K562 (cell line): ENCODE measurements at regions not wholly inside any gene's neighbourhood (a gene's known extent, or its start where the extent isn't known, plus 50 kb on each side); places are given as distances from the start of the nearest gene placed in this dataset.
"Not testable (repeated sequence)": the region's sequence is repeated elsewhere in the genome, so short reads cannot be mapped to it uniquely, and the experiment has no call there.

Experiments used
- ATAC-seq: fragments of 200-7000 bp; cut with Tn5 transposase; 3 replicates; pipeline ENCODE4 v1.9.1; 2020; ENCODE audit warnings: moderate library complexity
- BruUV-seq: library from RNA; stranded (reverse); fragments of 400-500 nt; replicated peaks from 2 replicates; lab custom pipeline; 2021; lab: Mats Ljungman, UMichigan
- CTCF ChIA-PET: fragments of 300-600 bp; formaldehyde crosslinking; extraction: SDS; loops from one replicate; lab custom pipeline; 2021; ENCODE audit warnings: low intra/inter-chr PET ratio; lab: Yijun Ruan, JAX
- POLR2A ChIA-PET: fragments of 300-600, 350-650 bp; sonication (Branson Sonifier 250); formaldehyde crosslinking; extraction: SDS; loops from one replicate; lab custom pipeline; 2021; ENCODE audit warnings: antibody characterized with exemption, inconsistent platforms; lab: Yijun Ruan, JAX
- DNase-seq, 4 experiments: peaks; one replicate each; pipeline versions ENCODE4 v3.0.0 to v3.0.0-alpha.2; 2011 to 2018; ENCODE audit warnings: low spot score in 3 of 4, mixed read lengths in 3 of 4; ENCODE audit errors: extremely low read depth in 1 of 4
- FAIRE-seq: peaks from 2 replicates; lab custom pipeline; 2011; peaks lifted over from hg19 to GRCh38; lab: Jason Lieb, UNC
- H2AFZ ChIP-seq: 2 replicates; pipeline ENCODE4 v1.6.0; 2011; ENCODE audit warnings: low read depth, low read length, control low read depth, inconsistent platforms
- H3K27ac ChIP-seq: fragments of 200-600 bp; 3 replicates; pipeline ENCODE4 v1.8.0; 2011; ENCODE audit warnings: low read depth, mild to moderate bottlenecking, control low read depth, inconsistent platforms, low read length, moderate library complexity, mixed read lengths; ENCODE audit errors: extremely low read depth
- H3K27me3 ChIP-seq, 2 experiments: fragments of 300-600 bp in 1 of 2; 2 replicates in 1 of 2; 3 replicates in 1 of 2; pipeline versions ENCODE4 v1.6.0 to v1.8.0; 2011; ENCODE audit warnings: inconsistent platforms in 2 of 2, low read length in 2 of 2, mild to moderate bottlenecking in 1 of 2, mixed read lengths in 1 of 2, moderate library complexity in 1 of 2; ENCODE audit not compliant: control insufficient read depth in 2 of 2, insufficient read depth in 2 of 2
- H3K36me3 ChIP-seq: fragments of 300-600 bp; 3 replicates; pipeline ENCODE4 v1.8.0; 2011; ENCODE audit warnings: mild to moderate bottlenecking, low read length, inconsistent platforms; ENCODE audit not compliant: control insufficient read depth, insufficient read depth
- H3K4me1 ChIP-seq, 2 experiments: fragments of 200-600 bp in 1 of 2; replicated peaks in 1 of 2; 2 replicates in 1 of 2; 3 replicates in 1 of 2; pipeline versions ENCODE4 v1.5.1 to v1.8.0; 2011; ENCODE audit warnings: inconsistent platforms in 2 of 2, low read length in 2 of 2, mild to moderate bottlenecking in 1 of 2, mixed read lengths in 1 of 2, moderate library complexity in 1 of 2; ENCODE audit not compliant: control insufficient read depth in 2 of 2, insufficient read depth in 2 of 2
- H3K4me2 ChIP-seq: 2 replicates; pipeline ENCODE4 v1.6.1; 2011; ENCODE audit warnings: low read length, control low read depth, inconsistent platforms, mixed read lengths; ENCODE audit not compliant: insufficient read depth
- H3K4me3 ChIP-seq: fragments of 200-600 bp; sonication (generic), shearing (Covaris generic); 2 replicates; pipeline ENCODE4 v1.5.1; 2016; ENCODE audit warnings: control low read depth, inconsistent platforms
- H3K79me2 ChIP-seq: fragments of 200-600 bp; 3 replicates; pipeline ENCODE4 v1.8.0; 2011; ENCODE audit warnings: low read length, inconsistent platforms; ENCODE audit not compliant: control insufficient read depth, insufficient read depth
- H3K9ac ChIP-seq, 2 experiments: 2 replicates each; pipeline versions ENCODE4 v1.6.0 to v1.6.1; 2011; ENCODE audit warnings: low read depth in 2 of 2, low read length in 2 of 2, control low read depth in 1 of 2, inconsistent platforms in 1 of 2, mild to moderate bottlenecking in 1 of 2, mixed read lengths in 1 of 2; ENCODE audit not compliant: insufficient read depth in 1 of 2
- H3K9me1 ChIP-seq: one replicate; pipeline ENCODE4 v1.6.0; 2011; ENCODE audit warnings: inconsistent platforms, mild to moderate bottlenecking, low read length, moderate library complexity; ENCODE audit not compliant: control insufficient read depth, insufficient read depth
- H3K9me3 ChIP-seq: replicated peaks from 2 replicates; pipeline ENCODE4 v1.5.1; 2011; ENCODE audit warnings: low read depth, low read length, inconsistent platforms; ENCODE audit not compliant: control insufficient read depth, insufficient read depth
- H4K20me1 ChIP-seq: replicated peaks from 2 replicates; pipeline ENCODE4 v1.6.1; 2011; ENCODE audit warnings: low read length, inconsistent platforms, mixed read lengths; ENCODE audit not compliant: control insufficient read depth, insufficient read depth
- FOXO4 ChIP-seq: fragments of 450-650 bp; formaldehyde crosslinking; IDR thresholded peaks from 2 replicates; pipeline ENCODE4 v1.4.0; 2020; ENCODE audit warnings: mild to moderate bottlenecking, moderate library complexity
- NCOA1 ChIP-seq: fragments of 450-650 bp; IDR thresholded peaks from 2 replicates; pipeline ENCODE4 v1.6.1; 2016; ENCODE audit warnings: low read depth
- PHTF2 ChIP-seq: fragments of 250-450 bp; sonication (Bioruptor Pico); IDR thresholded peaks from 2 replicates; pipeline ENCODE4 v1.5.0; 2021; ENCODE audit warnings: mild to moderate bottlenecking
- SLC30A9 ChIP-seq: fragments of 250-450 bp; sonication (Bioruptor Pico); IDR thresholded peaks from 2 replicates; pipeline ENCODE4 v1.8.0; 2022; ENCODE audit warnings: mild to moderate bottlenecking, moderate library complexity
- ZNF717 ChIP-seq: fragments of 250-450 bp; sonication (Bioruptor Pico); IDR thresholded peaks from 2 replicates; pipeline ENCODE4 v1.5.0; 2021
- ZNF79 ChIP-seq: fragments of 250-450 bp; sonication (Bioruptor Pico); IDR thresholded peaks from 2 replicates; pipeline ENCODE4 v1.4.0; 2020; ENCODE audit warnings: low read depth, mild to moderate bottlenecking, moderate library complexity
- WGBS: fragments of 100-300 bp; shearing (Covaris generic); methylation state at CpG from one replicate; pipeline ENCODE4 v1.1.6; 2016; ENCODE audit warnings: low coverage, mixed read lengths; ENCODE audit not compliant: insufficient coverage; ENCODE audit errors: missing lambda C conversion rate; 5-methylcytosine and 5-hydroxymethylcytosine counted together
- in situ Hi-C: fragments of 300-500 bp; cut with MboI; formaldehyde crosslinking; loops from 4 replicates; pipeline ENCODE4 v1.15.0; 2018; ENCODE audit warnings: inconsistent platforms, mixed read lengths
- intact Hi-C: fragments of 100-400 bp; cut with micrococcal nuclease; formaldehyde crosslinking; loops from 2 replicates; pipeline ENCODE4 v1.14.2; 2022
- TF ChIP-seq, protein P1 (sequence below): conservative IDR thresholded peaks from 2 replicates; pipeline ENCODE4 v1.6.1; 2011; ENCODE audit warnings: low read depth, mild to moderate bottlenecking, low read length; ENCODE audit not compliant: control insufficient read depth

- Histone ChIP-seq H3K9ac (no peak overlapping the region), H3K79me2 (no peaks in the 10 kb centered on the region), H3K4me2 (no peak overlapping the region), H3K36me3 (no peaks in the 10 kb centered on the region), H2AFZ (no peak overlapping the region), H3K27me3 (no peaks in the 10 kb centered on the region), H3K9me1 (no peaks in the 10 kb centered on the region), H3K27ac (no peak overlapping the region), H3K4me3 (no peak overlapping the region), H3K4me1 (no peaks in the 10 kb centered on the region), H4K20me1 (no peaks in the 10 kb centered on the region), H3K9me3 (no peaks in the 10 kb centered on the region; the same call in 1 of the 2 replicates)
- 14% methylated on average over 1 of the region's 1 CpG for WGBS
- intact Hi-C loops: no loop called here
- in situ Hi-C loops: no loop called here
- TF ChIP-seq NCOA1 (no peak), FOXO4 (CRISPR knock-in tag) (no peak), ZNF79 (CRISPR knock-in tag) (no peak), ZNF717 (CRISPR knock-in tag) (no peak), SLC30A9 (CRISPR knock-in tag) (no peak), PHTF2 (CRISPR knock-in tag) (no peak)
- TF ChIP-seq, protein P1, sequence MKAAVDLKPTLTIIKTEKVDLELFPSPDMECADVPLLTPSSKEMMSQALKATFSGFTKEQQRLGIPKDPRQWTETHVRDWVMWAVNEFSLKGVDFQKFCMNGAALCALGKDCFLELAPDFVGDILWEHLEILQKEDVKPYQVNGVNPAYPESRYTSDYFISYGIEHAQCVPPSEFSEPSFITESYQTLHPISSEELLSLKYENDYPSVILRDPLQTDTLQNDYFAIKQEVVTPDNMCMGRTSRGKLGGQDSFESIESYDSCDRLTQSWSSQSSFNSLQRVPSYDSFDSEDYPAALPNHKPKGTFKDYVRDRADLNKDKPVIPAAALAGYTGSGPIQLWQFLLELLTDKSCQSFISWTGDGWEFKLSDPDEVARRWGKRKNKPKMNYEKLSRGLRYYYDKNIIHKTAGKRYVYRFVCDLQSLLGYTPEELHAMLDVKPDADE: no peak
- no peak for FAIRE-seq
- ChIA-PET POLR2A (no interaction called here), CTCF (no interaction called here)
- BruUV-seq: no TSS peak
- ATAC-seq: no peak
- no peak for DNase-seq
Measured at GRCh38 chr4:95949808-95950207, 109.9 kb downstream of the PDHA2 start.

GRCh38 chr4:95952538-95952937, 112.6 kb downstream of the PDHA2 start:
- H3K4me1 ChIP-seq, H3K9ac ChIP-seq, H3K4me2 ChIP-seq, H2AFZ ChIP-seq, BruUV-seq, POLR2A ChIA-PET, H3K9me1 ChIP-seq, H3K9me3 ChIP-seq, H3K27ac ChIP-seq, FAIRE-seq, H3K27me3 ChIP-seq, H3K4me3 ChIP-seq, CTCF ChIA-PET, H4K20me1 ChIP-seq, ATAC-seq, H3K36me3 ChIP-seq, H3K79me2 ChIP-seq, intact Hi-C loops, in situ Hi-C loops, DNase-seq: not testable (repeated sequence)
- 0% methylated on average over 2 of the region's 2 CpGs for WGBS
